ENCODE measurements at regions not wholly inside any gene's neighbourhood (a gene's known extent, or its start where the extent isn't known, plus 50 kb on each side); places are given as distances from the start of the nearest gene placed in this dataset.

DNA sequence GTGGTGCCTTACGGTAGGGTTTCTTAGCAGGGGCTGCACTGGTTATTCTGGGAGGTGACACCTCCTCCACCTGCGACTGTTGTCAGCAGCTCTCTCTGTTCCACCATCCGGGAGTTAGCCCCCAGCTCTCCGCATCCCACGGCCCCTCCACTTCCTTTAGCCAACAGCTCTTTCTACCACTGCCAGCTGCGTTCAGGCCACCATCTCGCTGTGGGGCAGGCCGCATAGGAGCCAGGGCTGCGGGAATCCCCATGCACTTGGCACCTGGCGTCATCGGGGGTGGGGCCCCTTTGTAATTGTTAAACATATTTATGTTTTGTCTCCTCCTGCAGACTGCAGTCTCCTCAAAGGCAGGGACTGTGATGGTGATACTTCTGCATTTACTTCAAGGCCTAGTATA, 480.2 kb downstream of the SMARCA1 start:
- intact Hi-C loops (cut with DNase I): no loop called here
- H3K9ac ChIP-seq (ENCODE audit: low read depth in 2 of 2, low read length in 2 of 2): no peak overlapping the region
- no peak overlapping the region for H3K4me3 ChIP-seq
- no peaks in the 10 kb centered on the region for H3K36me3 ChIP-seq
- no peak overlapping the region for H3K27ac ChIP-seq
- no peaks in the 10 kb centered on the region for H3K4me1 ChIP-seq
- DNase-seq: no peak
- no peaks in the 10 kb centered on the region for H3K27me3 ChIP-seq
- H3K9me3 ChIP-seq: no peaks in the 10 kb centered on the region
- TF ChIP-seq, protein P1, sequence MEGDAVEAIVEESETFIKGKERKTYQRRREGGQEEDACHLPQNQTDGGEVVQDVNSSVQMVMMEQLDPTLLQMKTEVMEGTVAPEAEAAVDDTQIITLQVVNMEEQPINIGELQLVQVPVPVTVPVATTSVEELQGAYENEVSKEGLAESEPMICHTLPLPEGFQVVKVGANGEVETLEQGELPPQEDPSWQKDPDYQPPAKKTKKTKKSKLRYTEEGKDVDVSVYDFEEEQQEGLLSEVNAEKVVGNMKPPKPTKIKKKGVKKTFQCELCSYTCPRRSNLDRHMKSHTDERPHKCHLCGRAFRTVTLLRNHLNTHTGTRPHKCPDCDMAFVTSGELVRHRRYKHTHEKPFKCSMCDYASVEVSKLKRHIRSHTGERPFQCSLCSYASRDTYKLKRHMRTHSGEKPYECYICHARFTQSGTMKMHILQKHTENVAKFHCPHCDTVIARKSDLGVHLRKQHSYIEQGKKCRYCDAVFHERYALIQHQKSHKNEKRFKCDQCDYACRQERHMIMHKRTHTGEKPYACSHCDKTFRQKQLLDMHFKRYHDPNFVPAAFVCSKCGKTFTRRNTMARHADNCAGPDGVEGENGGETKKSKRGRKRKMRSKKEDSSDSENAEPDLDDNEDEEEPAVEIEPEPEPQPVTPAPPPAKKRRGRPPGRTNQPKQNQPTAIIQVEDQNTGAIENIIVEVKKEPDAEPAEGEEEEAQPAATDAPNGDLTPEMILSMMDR (IDR thresholded peaks at IDR 0.05): no peak

DNA sequence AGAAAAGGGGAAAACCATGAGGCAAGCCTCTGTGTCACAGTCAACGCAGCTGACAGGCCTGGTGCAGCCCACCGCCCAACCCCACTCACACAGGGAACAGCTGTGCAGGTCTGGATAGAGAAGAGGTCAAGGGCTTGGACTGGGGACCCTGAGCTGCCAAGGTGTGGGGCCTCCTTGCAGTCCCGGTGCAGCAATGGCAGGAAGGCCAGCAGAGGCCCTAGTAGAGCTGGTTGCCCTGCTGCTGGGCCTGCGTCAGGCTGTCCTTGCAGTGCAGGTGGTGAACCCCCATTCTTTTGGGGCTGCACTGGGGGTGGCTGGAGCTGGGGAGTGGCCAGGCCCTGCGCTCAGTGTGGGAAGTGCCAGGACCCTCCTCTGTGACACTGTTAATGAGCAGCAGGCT, 482.0 kb downstream of the SMARCA1 start:
- no peaks in the 10 kb centered on the region for H3K9me3 ChIP-seq
- intact Hi-C loops (cut with DNase I): no loop called here
- no peak overlapping the region for H3K27ac ChIP-seq
- H3K4me3 ChIP-seq: no peak overlapping the region
- no peaks in the 10 kb centered on the region for H3K27me3 ChIP-seq
- H3K4me1 ChIP-seq: no peaks in the 10 kb centered on the region
- no peaks in the 10 kb centered on the region for H3K36me3 ChIP-seq
- no peak overlapping the region for H3K9ac ChIP-seq (ENCODE audit: low read depth in 2 of 2, low read length in 2 of 2)
- TF ChIP-seq, protein P1 (IDR thresholded peaks at IDR 0.05): no peak
- no peak for DNase-seq

DNA sequence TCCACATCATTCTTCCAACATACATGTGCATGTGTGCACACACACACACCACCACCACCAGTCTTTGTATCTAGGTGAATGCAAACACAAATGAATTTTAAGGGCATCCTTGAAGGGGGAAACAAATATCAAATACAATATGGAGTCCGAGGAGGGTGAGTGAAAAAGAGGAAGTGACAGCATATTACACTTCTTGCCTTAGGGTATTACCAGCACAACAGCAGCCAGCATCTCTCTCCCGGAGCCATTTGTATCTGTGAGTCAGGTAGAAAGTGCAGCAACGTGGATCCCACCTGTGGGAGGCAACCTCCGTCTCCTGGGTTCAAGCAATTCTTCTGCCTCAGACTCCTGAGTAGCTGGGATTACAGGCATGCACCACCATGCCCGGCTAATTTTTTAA, 483.2 kb downstream of the SMARCA1 start:
- H3K9ac ChIP-seq (ENCODE audit: low read depth in 2 of 2, low read length in 2 of 2): no peak overlapping the region
- H3K27ac ChIP-seq: no peak overlapping the region
- H3K36me3 ChIP-seq: no peaks in the 10 kb centered on the region
- no peak for DNase-seq
- TF ChIP-seq, protein P1 (IDR thresholded peaks at IDR 0.05): no peak
- intact Hi-C loops (cut with DNase I): no loop called here
- no peaks in the 10 kb centered on the region for H3K9me3 ChIP-seq
- H3K4me1 ChIP-seq: no peaks in the 10 kb centered on the region
- no peaks in the 10 kb centered on the region for H3K27me3 ChIP-seq
- no peak overlapping the region for H3K4me3 ChIP-seq

DNA sequence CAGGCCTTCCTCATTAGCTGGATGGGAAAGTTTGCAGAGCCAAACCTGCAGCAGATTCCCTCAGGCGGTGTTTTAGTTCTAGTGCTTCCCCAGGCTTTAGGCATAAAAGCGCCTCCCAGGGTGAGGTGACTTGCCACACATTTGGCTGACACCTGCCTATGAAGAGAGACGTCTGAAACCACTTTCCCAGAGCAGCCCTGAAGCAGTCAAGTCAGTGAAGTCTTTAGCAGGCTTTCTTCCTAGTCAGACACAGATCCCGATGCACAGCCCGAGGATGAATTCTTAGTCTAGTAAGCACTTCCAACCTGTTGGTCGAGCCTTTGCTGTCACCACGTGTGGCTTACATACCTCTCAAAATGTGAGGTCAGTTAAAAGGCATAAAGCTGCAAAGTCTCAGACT, 484.1 kb downstream of the SMARCA1 start:
- Histone ChIP-seq H3K4me3 (no peak overlapping the region), H3K9ac (ENCODE audit: low read depth in 2 of 2, low read length in 2 of 2) (no peak overlapping the region), H3K27me3 (no peaks in the 10 kb centered on the region), H3K27ac (no peak overlapping the region), H3K9me3 (no peaks in the 10 kb centered on the region), H3K4me1 (no peaks in the 10 kb centered on the region), H3K36me3 (no peaks in the 10 kb centered on the region)
- intact Hi-C loops (cut with DNase I): no loop called here
- TF ChIP-seq, protein P1 (IDR thresholded peaks at IDR 0.05): no peak
- DNase-seq: no peak

DNA sequence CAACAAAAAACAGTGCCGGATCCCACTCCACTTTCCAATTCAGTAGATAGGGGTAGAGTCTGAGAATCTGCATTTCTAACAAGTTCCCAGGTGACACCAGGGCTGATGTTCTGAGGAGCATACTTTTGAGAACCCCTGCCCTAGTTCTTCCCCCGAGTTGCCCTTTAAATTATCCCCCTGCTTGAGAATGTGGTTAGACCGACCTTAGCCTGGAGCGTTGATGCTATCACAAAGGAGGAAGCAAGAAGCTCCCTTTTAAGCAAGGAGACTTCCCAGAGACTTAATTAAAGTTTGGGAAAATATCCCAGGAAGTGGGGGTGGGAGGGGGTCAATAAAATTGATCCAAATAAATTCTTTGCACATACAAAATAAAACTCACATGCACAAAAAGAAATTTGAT, 485.9 kb downstream of the SMARCA1 start:
- Histone ChIP-seq H3K27ac (no peak overlapping the region), H3K4me1 (no peaks in the 10 kb centered on the region), H3K36me3 (no peaks in the 10 kb centered on the region), H3K27me3 (no peaks in the 10 kb centered on the region), H3K9ac (ENCODE audit: low read depth in 2 of 2, low read length in 2 of 2) (no peak overlapping the region), H3K9me3 (no peaks in the 10 kb centered on the region), H3K4me3 (no peak overlapping the region)
- DNase-seq: no peak
- intact Hi-C loops (cut with DNase I): no loop called here
- TF ChIP-seq, protein P1 (IDR thresholded peaks at IDR 0.05): no peak

DNA sequence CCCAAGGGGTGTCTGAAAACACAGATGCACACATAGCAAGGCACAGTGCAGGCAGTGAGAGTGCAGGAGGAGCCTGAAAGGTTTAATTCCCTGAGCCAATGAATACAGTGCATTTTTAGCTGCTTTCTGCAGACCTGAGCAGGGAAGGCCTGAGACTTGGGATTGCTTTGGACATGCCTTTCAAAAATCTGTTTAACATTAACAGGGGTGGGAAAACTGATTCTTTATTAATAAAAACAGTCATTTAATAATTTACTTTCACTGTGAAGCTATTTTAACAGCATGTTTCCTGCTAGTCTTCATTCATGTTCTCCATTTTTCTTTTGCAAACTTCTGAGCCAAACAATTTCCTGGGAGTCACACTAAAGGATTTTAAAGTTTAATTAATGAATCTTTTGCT, 488.1 kb downstream of the SMARCA1 start:
- H3K36me3 ChIP-seq: no peaks in the 10 kb centered on the region
- intact Hi-C loops (cut with DNase I): no loop called here
- no peaks in the 10 kb centered on the region for H3K4me1 ChIP-seq
- no peaks in the 10 kb centered on the region for H3K27me3 ChIP-seq
- no peaks in the 10 kb centered on the region for H3K9me3 ChIP-seq
- TF ChIP-seq, protein P1 (IDR thresholded peaks at IDR 0.05): no peak
- no peak overlapping the region for H3K27ac ChIP-seq
- H3K4me3 ChIP-seq: no peak overlapping the region
- no peak for DNase-seq
- no peak overlapping the region for H3K9ac ChIP-seq (ENCODE audit: low read depth in 2 of 2, low read length in 2 of 2)

All from colonic mucosa (tissue), 4 donors.